SU-DHL-6 (cell line): ENCODE measurements at regions not wholly inside any gene's neighbourhood (a gene's known extent, or its start where the extent isn't known, plus 50 kb on each side); places are given as distances from the start of the nearest gene placed in this dataset.

Source experiments
- CTCF ChIP-seq: fragments of 200-600 bp; sonication (generic); IDR thresholded peaks from one replicate; pipeline ENCODE4 v1.5.1; 2017; ENCODE audit warnings: antibody characterized with exemption, mild to moderate bottlenecking, low read length, moderate library complexity; ENCODE audit not compliant: insufficient read depth, poor library complexity, severe bottlenecking
- EZH2phosphoT487 ChIP-seq: fragments of 200-600 bp; sonication (generic), shearing (Covaris generic); conservative IDR thresholded peaks from 2 replicates; pipeline ENCODE4 v1.6.1; 2018; ENCODE audit warnings: mild to moderate bottlenecking, antibody characterized with exemption, low read length, moderate library complexity, mixed read lengths

- TF ChIP-seq CTCF, result no peak
- TF ChIP-seq EZH2phosphoT487, result no peak
Observed at GRCh38 chr17:12365805-12366204, 299.9 kb upstream of the MYOCD start.
